ENCODE measurements at regions not wholly inside any gene's neighbourhood (a gene's known extent, or its start where the extent isn't known, plus 50 kb on each side); places are given as distances from the start of the nearest gene placed in this dataset.

DNA sequence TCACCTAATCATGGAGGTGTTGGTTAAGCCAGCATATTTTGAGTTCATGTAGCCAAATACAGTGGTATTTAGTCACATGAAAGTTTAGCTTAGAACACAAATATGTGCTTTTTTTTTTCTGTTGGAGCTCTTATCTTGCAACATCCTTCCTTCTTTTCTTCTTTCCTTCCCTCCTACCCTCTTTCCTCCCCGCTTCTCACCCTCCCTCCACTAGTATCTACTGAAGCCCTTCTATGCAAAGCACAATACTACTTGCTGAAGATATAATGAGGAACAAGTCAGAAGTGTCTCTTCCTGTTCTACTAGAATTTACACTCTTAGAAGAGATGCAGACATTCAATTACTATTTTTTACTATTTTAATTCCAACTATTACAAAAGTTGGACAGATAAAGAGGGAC lies 105.0 kb upstream of the ITGA4 start:
- WGBS, 5 donors: 69 to 85% (median 72%) methylated on average over 1 of the region's 1 CpG
- Histone ChIP-seq H3K27me3 (no peaks in the 10 kb centered on the region), H3K9me3 (no peaks in the 10 kb centered on the region), H3K4me3 (no peak overlapping the region), H3K4me1 (no peaks in the 10 kb centered on the region), H3K36me3 (no peaks in the 10 kb centered on the region), H3K27ac (no peak overlapping the region)
- intact Hi-C loops (cut with DNase I; ENCODE audit: low total_unique reads): no loop called here
- DNase-seq: no peak
- TF ChIP-seq, protein P1, sequence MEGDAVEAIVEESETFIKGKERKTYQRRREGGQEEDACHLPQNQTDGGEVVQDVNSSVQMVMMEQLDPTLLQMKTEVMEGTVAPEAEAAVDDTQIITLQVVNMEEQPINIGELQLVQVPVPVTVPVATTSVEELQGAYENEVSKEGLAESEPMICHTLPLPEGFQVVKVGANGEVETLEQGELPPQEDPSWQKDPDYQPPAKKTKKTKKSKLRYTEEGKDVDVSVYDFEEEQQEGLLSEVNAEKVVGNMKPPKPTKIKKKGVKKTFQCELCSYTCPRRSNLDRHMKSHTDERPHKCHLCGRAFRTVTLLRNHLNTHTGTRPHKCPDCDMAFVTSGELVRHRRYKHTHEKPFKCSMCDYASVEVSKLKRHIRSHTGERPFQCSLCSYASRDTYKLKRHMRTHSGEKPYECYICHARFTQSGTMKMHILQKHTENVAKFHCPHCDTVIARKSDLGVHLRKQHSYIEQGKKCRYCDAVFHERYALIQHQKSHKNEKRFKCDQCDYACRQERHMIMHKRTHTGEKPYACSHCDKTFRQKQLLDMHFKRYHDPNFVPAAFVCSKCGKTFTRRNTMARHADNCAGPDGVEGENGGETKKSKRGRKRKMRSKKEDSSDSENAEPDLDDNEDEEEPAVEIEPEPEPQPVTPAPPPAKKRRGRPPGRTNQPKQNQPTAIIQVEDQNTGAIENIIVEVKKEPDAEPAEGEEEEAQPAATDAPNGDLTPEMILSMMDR (IDR thresholded peaks at IDR 0.05): no peak
- TF ChIP-seq POLR2AphosphoS5 (IDR thresholded peaks at IDR 0.05) (no peak), POLR2A (IDR thresholded peaks at IDR 0.05) (no peak), EP300 (IDR thresholded peaks at IDR 0.05) (no peak)

DNA sequence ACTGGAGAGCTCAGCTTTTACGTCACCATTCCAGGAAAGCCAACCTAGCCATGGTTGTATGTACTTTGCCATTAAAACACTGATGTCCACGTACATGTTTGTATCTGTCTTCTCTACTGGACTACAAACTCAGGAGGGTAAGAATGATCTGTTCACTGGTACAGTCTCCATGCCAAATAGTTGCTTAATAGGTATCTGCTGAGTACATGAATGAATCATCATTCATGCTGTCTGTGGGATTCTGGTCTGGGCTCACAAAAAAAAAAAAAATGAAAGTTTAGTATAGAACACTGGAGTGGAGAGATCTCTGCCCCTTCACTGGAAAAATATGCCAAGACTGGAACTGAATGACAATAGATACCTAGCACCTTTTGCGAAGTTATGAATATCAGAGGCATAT lies 102.6 kb upstream of the ITGA4 start:
- no peak for TF ChIP-seq POLR2A (IDR thresholded peaks at IDR 0.05)
- TF ChIP-seq, protein P1 (IDR thresholded peaks at IDR 0.05): no peak
- no peak for TF ChIP-seq POLR2AphosphoS5 (IDR thresholded peaks at IDR 0.05)
- TF ChIP-seq EP300 (IDR thresholded peaks at IDR 0.05): no peak

GRCh38 chr2:181356526-181357130 lies 100.6 kb upstream of the ITGA4 start:
- intact Hi-C loops (cut with DNase I; ENCODE audit: low total_unique reads): no loop called here
- no peaks in the 10 kb centered on the region for H3K4me1 ChIP-seq
- H3K27ac ChIP-seq: no peak overlapping the region
- H3K4me3 ChIP-seq: no peak overlapping the region
- TF ChIP-seq POLR2AphosphoS5 (IDR thresholded peaks at IDR 0.05) (no peak), EP300 (IDR thresholded peaks at IDR 0.05) (no peak), POLR2A (IDR thresholded peaks at IDR 0.05) (no peak)
- TF ChIP-seq, protein P1 (IDR thresholded peaks at IDR 0.05): no peak
- DNase-seq: no peak
- H3K9me3 ChIP-seq: no peaks in the 10 kb centered on the region
- H3K27me3 ChIP-seq: no peaks in the 10 kb centered on the region
- WGBS, 5 donors: 67 to 80% (median 75%) methylated on average over 1 of the region's 1 CpG
- no peaks in the 10 kb centered on the region for H3K36me3 ChIP-seq

More for the DNA sequence above, 102.6 kb upstream of the ITGA4 start:
- H3K36me3 ChIP-seq: no peaks in the 10 kb centered on the region
- H3K27me3 ChIP-seq: no peaks in the 10 kb centered on the region
- 78 to 90% (median 85%) methylated on average over 3 of the region's 3 CpGs for WGBS, 5 donors
- no peaks in the 10 kb centered on the region for H3K4me1 ChIP-seq
- no peak overlapping the region for H3K4me3 ChIP-seq
- no peak for DNase-seq
- no peak overlapping the region for H3K27ac ChIP-seq
- no peaks in the 10 kb centered on the region for H3K9me3 ChIP-seq
- intact Hi-C loops (cut with DNase I; ENCODE audit: low total_unique reads): no loop called here

DNA sequence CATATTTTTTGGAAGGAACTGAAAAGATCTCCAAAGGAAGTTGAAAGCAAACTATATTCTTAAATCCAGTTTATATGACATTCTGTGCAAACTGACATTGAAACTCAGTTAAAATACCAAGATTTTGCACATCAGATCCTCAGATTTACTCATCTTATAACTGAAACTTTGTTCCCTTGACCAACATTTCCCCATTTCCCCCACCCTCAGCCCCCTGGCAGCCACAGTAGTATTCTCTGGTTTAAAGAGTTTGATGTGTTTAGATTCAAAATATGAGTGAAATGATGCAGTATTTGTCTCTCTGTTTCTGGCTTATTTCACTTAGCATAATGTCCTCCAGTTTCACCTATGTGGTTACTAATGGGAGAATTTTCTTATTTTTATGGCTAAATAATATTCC lies 99.2 kb upstream of the ITGA4 start:
- Histone ChIP-seq H3K27me3 (no peaks in the 10 kb centered on the region), H3K4me1 (no peaks in the 10 kb centered on the region), H3K27ac (no peak overlapping the region), H3K36me3 (no peaks in the 10 kb centered on the region), H3K9me3 (no peaks in the 10 kb centered on the region), H3K4me3 (no peak overlapping the region)
- intact Hi-C loops (cut with DNase I; ENCODE audit: low total_unique reads): no loop called here
- TF ChIP-seq POLR2AphosphoS5 (IDR thresholded peaks at IDR 0.05) (no peak), EP300 (IDR thresholded peaks at IDR 0.05) (no peak), POLR2A (IDR thresholded peaks at IDR 0.05) (no peak)
- TF ChIP-seq, protein P1 (IDR thresholded peaks at IDR 0.05): no peak
- no peak for DNase-seq

Data from stomach (tissue), 8 donors.